OCI-LY3 (cell line): ENCODE measurements at regions not wholly inside any gene's neighbourhood (a gene's known extent, or its start where the extent isn't known, plus 50 kb on each side); places are given as distances from the start of the nearest gene placed in this dataset.

Experiments used
- H2AFZ ChIP-seq: fragments of 200-600, 300-600 bp; shearing (Covaris generic); 2 replicates; pipeline ENCODE4 v1.6.0; 2014; ENCODE audit warnings: antibody characterized with exemption, low read depth, low read length
- H3K27ac ChIP-seq: fragments of 200-600, 300-600 bp; sonication (generic); 2 replicates; pipeline ENCODE4 v1.5.1; 2014; ENCODE audit warnings: mild to moderate bottlenecking, low read length, moderate library complexity, mixed read lengths
- H3K27me3 ChIP-seq: fragments of 200-600, 300-600 bp; sonication (generic); 2 replicates; pipeline ENCODE4 v1.6.1; 2014; ENCODE audit warnings: low read depth, low read length, mixed read lengths
- H3K36me3 ChIP-seq: fragments of 200-600, 300-600 bp; sonication (generic); replicated peaks from 2 replicates; pipeline ENCODE3; 2014; ENCODE audit warnings: low read depth, low read length, mixed read lengths
- H3K4me1 ChIP-seq: fragments of 300-600, 200-600 bp; sonication (generic); 2 replicates; pipeline ENCODE4 v1.6.1; 2014; ENCODE audit warnings: low read length, mixed read lengths
- H3K4me2 ChIP-seq: fragments of 200-600, 300-600 bp; sonication (generic); 2 replicates; pipeline ENCODE4 v1.6.1; 2014; ENCODE audit warnings: low read length, mixed read lengths
- H3K4me3 ChIP-seq: fragments of 300-600, 200-600 bp; sonication (generic); 2 replicates; pipeline ENCODE4 v1.5.1; 2014; ENCODE audit warnings: antibody characterized with exemption, mild to moderate bottlenecking, low read length, moderate library complexity
- H3K79me2 ChIP-seq: fragments of 300-600, 200-600 bp; shearing (Covaris generic); 2 replicates; pipeline ENCODE4 v1.6.1; 2014; ENCODE audit warnings: mild to moderate bottlenecking, low read length, mixed read lengths
- H3K9ac ChIP-seq: fragments of 300-600, 200-600 bp; shearing (Covaris generic); 2 replicates; pipeline ENCODE4 v1.6.0; 2014; ENCODE audit warnings: mild to moderate bottlenecking, low read length, moderate library complexity
- H3K9me3 ChIP-seq: fragments of 200-600, 300-600 bp; shearing (Covaris generic); 2 replicates; pipeline ENCODE4 v1.6.1; 2014; ENCODE audit warnings: low read length, mixed read lengths; ENCODE audit not compliant: insufficient read depth
- H4K20me1 ChIP-seq: fragments of 200-600, 300-600 bp; sonication (generic); 2 replicates; pipeline ENCODE4 v1.6.1; 2016; ENCODE audit warnings: low read length, mixed read lengths; ENCODE audit not compliant: insufficient read depth
- CTCF ChIP-seq: fragments of 200-600, 300-600 bp; sonication (generic); IDR thresholded peaks from 2 replicates; pipeline ENCODE4 v1.5.1; 2014; ENCODE audit warnings: antibody characterized with exemption, low read length, low read depth
- EZH2phosphoT487 ChIP-seq: fragments of 200-600 bp; shearing (Covaris generic); IDR thresholded peaks from 2 replicates; pipeline ENCODE4 v1.6.1; 2018; ENCODE audit warnings: antibody characterized with exemption, mixed run types, low read depth

- Histone ChIP-seq H3K4me2 (no peak overlapping the region), H3K79me2 (no peaks in the 10 kb centered on the region), H3K9me3 (no peaks in the 10 kb centered on the region), H2AFZ (no peak overlapping the region), H3K36me3 (no peaks in the 10 kb centered on the region), H3K4me3 (no peak overlapping the region), H3K9ac (no peak overlapping the region), H3K4me1 (no peaks in the 10 kb centered on the region), H3K27ac (no peak overlapping the region), H3K27me3 (no peaks in the 10 kb centered on the region), H4K20me1 (no peaks in the 10 kb centered on the region)
- no peak for TF ChIP-seq EZH2phosphoT487
- TF ChIP-seq CTCF: no peak
These were observed 1159.3 kb upstream of the TENM3 start for GRCh38 chr4:181083757-181084361.

- TF ChIP-seq EZH2phosphoT487: no peak
- TF ChIP-seq CTCF: no peak
- Histone ChIP-seq H3K4me2 (no peak overlapping the region), H3K36me3 (no peaks in the 10 kb centered on the region), H3K27me3 (no peaks in the 10 kb centered on the region), H3K79me2 (no peaks in the 10 kb centered on the region), H4K20me1 (no peaks in the 10 kb centered on the region), H3K9me3 (no peaks in the 10 kb centered on the region), H3K4me1 (no peaks in the 10 kb centered on the region), H3K4me3 (no peak overlapping the region), H2AFZ (no peak overlapping the region), H3K9ac (no peak overlapping the region), H3K27ac (no peak overlapping the region)
These were observed 1157.6 kb upstream of the TENM3 start for GRCh38 chr4:181085557-181085956.

- no peaks in the 10 kb centered on the region for H3K9me3 ChIP-seq
- no peaks in the 10 kb centered on the region for H3K36me3 ChIP-seq
- no peaks in the 10 kb centered on the region for H3K27me3 ChIP-seq
- H3K4me1 ChIP-seq: no peaks in the 10 kb centered on the region
- TF ChIP-seq CTCF (no peak), EZH2phosphoT487 (no peak)
- no peaks in the 10 kb centered on the region for H3K79me2 ChIP-seq
- H3K27ac ChIP-seq: no peak overlapping the region
- no peak overlapping the region for H3K4me3 ChIP-seq
- no peak overlapping the region for H2AFZ ChIP-seq
- no peak overlapping the region for H3K4me2 ChIP-seq
- H4K20me1 ChIP-seq: no peaks in the 10 kb centered on the region
- H3K9ac ChIP-seq: no peak overlapping the region
These were observed 1137.7 kb upstream of the TENM3 start for GRCh38 chr4:181105487-181105886.

GRCh38 chr4:181106398-181106797 lies 1136.8 kb upstream of the TENM3 start:
- Histone ChIP-seq H3K27ac (no peak overlapping the region), H3K9me3 (no peaks in the 10 kb centered on the region), H3K79me2 (no peaks in the 10 kb centered on the region), H2AFZ (no peak overlapping the region), H3K27me3 (no peaks in the 10 kb centered on the region), H3K36me3 (no peaks in the 10 kb centered on the region), H3K9ac (no peak overlapping the region), H3K4me3 (no peak overlapping the region), H3K4me1 (no peaks in the 10 kb centered on the region), H3K4me2 (no peak overlapping the region), H4K20me1 (no peaks in the 10 kb centered on the region)
- TF ChIP-seq CTCF (no peak), EZH2phosphoT487 (no peak)
